SK-N-SH treated with all-trans-retinoic acid at 6 μM for 48 hours (cell line): ENCODE measurements at regions not wholly inside any gene's neighbourhood (a gene's known extent, or its start where the extent isn't known, plus 50 kb on each side); places are given as distances from the start of the nearest gene placed in this dataset.

ENCODE experiments used
- ARNTL ChIP-seq: fragments of 450-650 bp; formaldehyde crosslinking; IDR thresholded peaks from 2 replicates; pipeline ENCODE4 v1.5.0; 2020; ENCODE audit warnings: low read depth, mild to moderate bottlenecking, moderate library complexity, borderline replicate concordance
- CSDC2 ChIP-seq: fragments of 250-450 bp; sonication (Bioruptor Pico); IDR thresholded peaks from 2 replicates; pipeline ENCODE4 v1.5.0; 2020; ENCODE audit warnings: mild to moderate bottlenecking, moderate library complexity
- CSRNP3 ChIP-seq: fragments of 250-450 bp; sonication (Bioruptor Pico); IDR thresholded peaks from 2 replicates; pipeline ENCODE4 v1.5.1; 2021; ENCODE audit warnings: mild to moderate bottlenecking, moderate library complexity
- GLIS3 ChIP-seq: fragments of 250-450 bp; sonication (Bioruptor Pico); IDR thresholded peaks from 2 replicates; pipeline ENCODE4 v1.5.0; 2020; ENCODE audit warnings: mild to moderate bottlenecking, moderate library complexity
- POU6F1 ChIP-seq: fragments of 250-450 bp; sonication (Bioruptor Pico); IDR thresholded peaks from 2 replicates; pipeline ENCODE4 v1.8.0; 2021; ENCODE audit warnings: low read depth, mild to moderate bottlenecking, moderate library complexity, borderline replicate concordance
- RARB ChIP-seq: fragments of 250-450 bp; sonication (Bioruptor Pico); IDR thresholded peaks from 2 replicates; pipeline ENCODE4 v1.8.0; 2021; ENCODE audit warnings: mild to moderate bottlenecking, moderate library complexity
- TOX ChIP-seq: fragments of 250-450 bp; sonication (Bioruptor Pico); IDR thresholded peaks from 2 replicates; pipeline ENCODE4 v1.8.0; 2021; ENCODE audit warnings: mild to moderate bottlenecking, moderate library complexity, borderline replicate concordance
- ZFP3 ChIP-seq: fragments of 250-450 bp; sonication (Bioruptor Pico); IDR thresholded peaks from 2 replicates; pipeline ENCODE4 v1.5.0; 2020; ENCODE audit warnings: mild to moderate bottlenecking, moderate library complexity
- ZFP30 ChIP-seq: fragments of 450-650 bp; formaldehyde crosslinking; IDR thresholded peaks from 2 replicates; pipeline ENCODE4 v1.5.0; 2022; ENCODE audit warnings: mild to moderate bottlenecking, moderate library complexity
- ZNF70 ChIP-seq: fragments of 450-650 bp; formaldehyde crosslinking; IDR thresholded peaks from 2 replicates; pipeline ENCODE4 v1.5.0; 2020; ENCODE audit warnings: mild to moderate bottlenecking, moderate library complexity
- ZNF8 ChIP-seq: fragments of 450-650 bp; formaldehyde crosslinking; IDR thresholded peaks from 2 replicates; pipeline ENCODE4 v1.5.0; 2020; ENCODE audit warnings: mild to moderate bottlenecking, moderate library complexity
- TF ChIP-seq, protein P1 (sequence below): fragments of 250-450 bp; sonication (Bioruptor Pico); IDR thresholded peaks from 2 replicates; pipeline ENCODE4 v1.8.0; 2020; ENCODE audit warnings: mild to moderate bottlenecking, moderate library complexity, borderline replicate concordance
- TF ChIP-seq, protein P2 (sequence below): fragments of 250-450 bp; sonication (Bioruptor Pico); IDR thresholded peaks from 2 replicates; pipeline ENCODE4 v1.5.1; 2020; ENCODE audit warnings: low read depth, mild to moderate bottlenecking, moderate library complexity

GRCh38 chr14:95980402-95980801, 58.8 kb upstream of the C14orf132 start:
- TF ChIP-seq ZNF8 (no peak), TOX (CRISPR knock-in tag) (no peak), ARNTL (CRISPR knock-in tag) (no peak), CSRNP3 (CRISPR knock-in tag) (no peak), RARB (CRISPR knock-in tag) (no peak), POU6F1 (no peak), CSDC2 (CRISPR knock-in tag) (no peak), ZFP3 (CRISPR knock-in tag) (no peak), ZFP30 (CRISPR knock-in tag) (no peak), ZNF70 (no peak), GLIS3 (no peak)
- TF ChIP-seq, protein P1, sequence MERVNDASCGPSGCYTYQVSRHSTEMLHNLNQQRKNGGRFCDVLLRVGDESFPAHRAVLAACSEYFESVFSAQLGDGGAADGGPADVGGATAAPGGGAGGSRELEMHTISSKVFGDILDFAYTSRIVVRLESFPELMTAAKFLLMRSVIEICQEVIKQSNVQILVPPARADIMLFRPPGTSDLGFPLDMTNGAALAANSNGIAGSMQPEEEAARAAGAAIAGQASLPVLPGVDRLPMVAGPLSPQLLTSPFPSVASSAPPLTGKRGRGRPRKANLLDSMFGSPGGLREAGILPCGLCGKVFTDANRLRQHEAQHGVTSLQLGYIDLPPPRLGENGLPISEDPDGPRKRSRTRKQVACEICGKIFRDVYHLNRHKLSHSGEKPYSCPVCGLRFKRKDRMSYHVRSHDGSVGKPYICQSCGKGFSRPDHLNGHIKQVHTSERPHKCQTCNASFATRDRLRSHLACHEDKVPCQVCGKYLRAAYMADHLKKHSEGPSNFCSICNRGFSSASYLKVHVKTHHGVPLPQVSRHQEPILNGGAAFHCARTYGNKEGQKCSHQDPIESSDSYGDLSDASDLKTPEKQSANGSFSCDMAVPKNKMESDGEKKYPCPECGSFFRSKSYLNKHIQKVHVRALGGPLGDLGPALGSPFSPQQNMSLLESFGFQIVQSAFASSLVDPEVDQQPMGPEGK (CRISPR knock-in tag), result no peak
- TF ChIP-seq, protein P2, sequence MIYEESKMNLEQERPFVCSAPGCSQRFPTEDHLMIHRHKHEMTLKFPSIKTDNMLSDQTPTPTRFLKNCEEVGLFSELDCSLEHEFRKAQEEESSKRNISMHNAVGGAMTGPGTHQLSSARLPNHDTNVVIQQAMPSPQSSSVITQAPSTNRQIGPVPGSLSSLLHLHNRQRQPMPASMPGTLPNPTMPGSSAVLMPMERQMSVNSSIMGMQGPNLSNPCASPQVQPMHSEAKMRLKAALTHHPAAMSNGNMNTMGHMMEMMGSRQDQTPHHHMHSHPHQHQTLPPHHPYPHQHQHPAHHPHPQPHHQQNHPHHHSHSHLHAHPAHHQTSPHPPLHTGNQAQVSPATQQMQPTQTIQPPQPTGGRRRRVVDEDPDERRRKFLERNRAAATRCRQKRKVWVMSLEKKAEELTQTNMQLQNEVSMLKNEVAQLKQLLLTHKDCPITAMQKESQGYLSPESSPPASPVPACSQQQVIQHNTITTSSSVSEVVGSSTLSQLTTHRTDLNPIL (CRISPR knock-in tag), result no peak
